ENCODE measurements at regions not wholly inside any gene's neighbourhood (a gene's known extent, or its start where the extent isn't known, plus 50 kb on each side); places are given as distances from the start of the nearest gene placed in this dataset.

- peaks cover 18% of the 10 kb centered on the region for H3K9me3 Mint-ChIP-seq
- H3K4me1 Mint-ChIP-seq = no peaks in the 10 kb centered on the region
- no peak overlapping the region for H3K4me3 Mint-ChIP-seq
- DNase-seq (no peak), ATAC-seq (ENCODE audit: low read depth) (no peak)
- POLR2A ChIA-PET = no interaction called here
- no peaks in the 10 kb centered on the region for H3K27me3 Mint-ChIP-seq
- no peak overlapping the region for H3K27ac Mint-ChIP-seq
- H3K36me3 Mint-ChIP-seq = peaks cover 2% of the 10 kb centered on the region
Measured at GRCh38 chr16:62717026-62717425, 680.8 kb upstream of the CDH8 start.

DNA sequence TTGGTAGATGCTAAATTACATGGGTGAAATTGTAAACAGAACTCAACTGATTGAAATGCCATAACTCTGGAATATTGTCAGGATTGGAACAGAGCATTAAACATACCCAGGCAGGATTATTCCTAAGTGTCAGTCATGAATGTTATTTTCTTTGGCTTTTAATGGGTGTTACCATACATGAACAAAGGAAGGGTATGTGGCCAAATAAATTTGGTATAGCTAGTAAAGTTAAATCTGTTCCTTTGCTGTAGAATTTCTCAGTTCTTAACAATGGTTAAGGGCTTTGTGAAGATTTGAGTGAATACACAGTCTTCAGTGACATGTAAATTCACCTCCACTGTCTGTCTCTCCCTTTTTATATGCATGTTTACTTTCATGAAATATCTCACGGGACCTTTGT lies 679.5 kb upstream of the CDH8 start:
- DNase-seq (no peak), ATAC-seq (ENCODE audit: low read depth) (no peak)
- Mint-ChIP-seq H3K27ac (no peak overlapping the region), H3K36me3 (peaks cover 2% of the 10 kb centered on the region), H3K4me1 (no peaks in the 10 kb centered on the region), H3K4me3 (no peak overlapping the region), H3K27me3 (no peaks in the 10 kb centered on the region), H3K9me3 (peaks cover 21% of the 10 kb centered on the region)
- POLR2A ChIA-PET = no interaction called here

- Mint-ChIP-seq H3K36me3 (no peaks in the 10 kb centered on the region), H3K4me1 (no peaks in the 10 kb centered on the region), H3K4me3 (no peak overlapping the region), H3K27me3 (no peaks in the 10 kb centered on the region), H3K27ac (no peak overlapping the region), H3K9me3 (peaks cover 14% of the 10 kb centered on the region)
- POLR2A ChIA-PET = no interaction called here
- DNase-seq = no peak
- ATAC-seq (ENCODE audit: low read depth) = no peak
Measured at GRCh38 chr16:62712566-62712965, 676.3 kb upstream of the CDH8 start.

DNA sequence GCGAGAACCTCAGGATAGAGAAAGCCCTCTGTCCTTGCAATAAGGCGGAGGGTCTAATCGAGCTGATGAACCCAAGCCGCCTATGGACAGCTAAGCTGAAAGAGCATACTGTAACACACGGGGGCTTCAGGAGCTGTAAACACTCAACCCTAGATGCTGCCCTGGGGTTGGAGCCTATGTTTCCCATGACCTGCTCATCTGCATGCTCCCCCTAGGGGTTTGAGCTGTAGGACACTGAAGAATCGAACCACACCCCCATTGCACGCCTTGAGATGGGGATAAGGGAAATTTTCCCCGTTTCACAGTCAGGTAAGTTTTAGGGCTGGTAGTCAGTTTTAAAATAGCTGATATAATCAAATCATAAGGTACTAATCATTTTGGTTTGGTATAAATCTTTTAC lies 675.6 kb upstream of the CDH8 start:
- POLR2A ChIA-PET = no interaction called here
- DNase-seq = no peak
- ATAC-seq (ENCODE audit: low read depth) = no peak
- Mint-ChIP-seq H3K27me3 (no peaks in the 10 kb centered on the region), H3K4me3 (no peak overlapping the region), H3K27ac (no peak overlapping the region), H3K4me1 (no peaks in the 10 kb centered on the region), H3K9me3 (peaks cover 12% of the 10 kb centered on the region), H3K36me3 (no peaks in the 10 kb centered on the region)

DNA sequence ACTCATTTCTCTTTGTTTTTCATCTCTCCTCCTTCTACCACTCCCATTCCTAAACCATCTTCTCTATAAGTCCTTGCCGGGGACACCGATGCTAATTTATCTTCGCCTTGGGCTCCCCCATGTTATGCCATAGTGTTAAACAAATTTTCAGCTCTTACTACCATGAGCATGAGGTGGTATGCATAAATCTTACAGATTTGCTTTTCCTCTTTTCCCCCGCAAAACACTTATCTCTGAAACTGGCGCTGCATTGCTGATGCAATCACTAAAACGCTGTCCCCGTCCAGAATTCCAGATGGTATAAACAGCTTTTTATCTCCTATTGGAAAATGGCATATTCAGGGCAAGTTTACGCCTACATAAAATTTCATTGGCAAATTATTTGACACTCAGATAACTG lies 673.6 kb upstream of the CDH8 start:
- peaks cover 8% of the 10 kb centered on the region for H3K9me3 Mint-ChIP-seq
- H3K36me3 Mint-ChIP-seq = no peaks in the 10 kb centered on the region
- DNase-seq (no peak), ATAC-seq (ENCODE audit: low read depth) (no peak)
- H3K4me1 Mint-ChIP-seq = no peaks in the 10 kb centered on the region
- no peaks in the 10 kb centered on the region for H3K27me3 Mint-ChIP-seq
- H3K4me3 Mint-ChIP-seq = no peak overlapping the region
- H3K27ac Mint-ChIP-seq = no peak overlapping the region
- POLR2A ChIA-PET = no interaction called here

DNA sequence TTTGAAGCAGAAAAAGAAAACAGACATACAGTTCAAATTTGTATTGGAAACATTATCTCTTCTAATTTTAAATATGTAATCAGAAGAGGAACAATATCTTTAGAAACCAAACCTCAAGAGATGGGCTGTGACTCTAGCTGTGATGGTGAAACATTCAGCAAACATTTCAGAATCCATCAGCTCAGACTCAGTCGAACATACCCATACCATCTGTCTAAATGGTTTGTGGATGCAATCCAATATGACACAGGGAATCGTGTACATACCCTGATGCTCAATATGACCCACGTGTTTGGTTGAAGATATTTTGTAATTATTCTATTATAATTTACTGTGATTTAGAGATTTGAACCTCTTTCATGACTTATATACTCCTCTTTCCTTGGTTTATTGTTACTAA lies 665.2 kb upstream of the CDH8 start:
- no peak for ATAC-seq (ENCODE audit: low read depth)
- Mint-ChIP-seq H3K4me3 (no peak overlapping the region), H3K27me3 (no peaks in the 10 kb centered on the region), H3K9me3 (peaks cover 8% of the 10 kb centered on the region), H3K4me1 (no peaks in the 10 kb centered on the region), H3K36me3 (no peaks in the 10 kb centered on the region), H3K27ac (no peak overlapping the region)
- POLR2A ChIA-PET = no interaction called here
- no peak for DNase-seq

- ATAC-seq (ENCODE audit: low read depth) (no peak), DNase-seq (no peak)
- Mint-ChIP-seq H3K27me3 (no peaks in the 10 kb centered on the region), H3K27ac (no peak overlapping the region), H3K4me3 (no peak overlapping the region), H3K4me1 (no peaks in the 10 kb centered on the region), H3K9me3 (peaks cover 10% of the 10 kb centered on the region), H3K36me3 (no peaks in the 10 kb centered on the region)
- POLR2A ChIA-PET = no interaction called here
Measured at GRCh38 chr16:62700426-62701294, 664.4 kb upstream of the CDH8 start.

- Mint-ChIP-seq H3K27ac (no peak overlapping the region), H3K9me3 (peaks cover 19% of the 10 kb centered on the region), H3K4me3 (no peak overlapping the region), H3K4me1 (no peaks in the 10 kb centered on the region), H3K36me3 (no peaks in the 10 kb centered on the region), H3K27me3 (no peaks in the 10 kb centered on the region)
- POLR2A ChIA-PET = no interaction called here
- ATAC-seq (ENCODE audit: low read depth) (no peak), DNase-seq (no peak)
Measured at GRCh38 chr16:62692685-62693084, 656.4 kb upstream of the CDH8 start.

DNA sequence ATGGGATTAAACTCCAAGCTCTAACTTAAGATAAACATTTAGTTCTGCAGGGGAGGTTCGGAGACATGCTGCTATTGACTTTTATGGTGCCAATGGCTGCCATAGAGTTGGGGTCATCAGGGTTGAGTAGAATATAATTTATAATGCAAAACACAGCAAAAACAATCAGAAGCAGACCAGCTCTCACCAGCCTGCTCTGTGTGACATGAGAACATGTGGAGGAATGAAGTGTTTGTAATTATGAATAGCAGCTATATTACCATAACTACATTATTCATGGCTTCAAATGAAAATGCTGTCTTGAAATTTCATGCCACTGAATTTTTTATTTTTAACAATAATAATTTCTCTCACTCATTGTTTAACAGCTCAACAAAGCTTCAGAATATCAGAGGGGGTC lies 645.6 kb upstream of the CDH8 start:
- H3K36me3 Mint-ChIP-seq = no peaks in the 10 kb centered on the region
- POLR2A ChIA-PET = no interaction called here
- H3K27ac Mint-ChIP-seq = no peak overlapping the region
- no peak overlapping the region for H3K4me3 Mint-ChIP-seq
- H3K27me3 Mint-ChIP-seq = no peaks in the 10 kb centered on the region
- DNase-seq (no peak), ATAC-seq (ENCODE audit: low read depth) (no peak)
- H3K9me3 Mint-ChIP-seq = peaks cover 8% of the 10 kb centered on the region
- H3K4me1 Mint-ChIP-seq = no peaks in the 10 kb centered on the region

- H3K36me3 Mint-ChIP-seq = no peaks in the 10 kb centered on the region
- H3K27ac Mint-ChIP-seq = no peak overlapping the region
- DNase-seq = no peak
- H3K9me3 Mint-ChIP-seq = peaks cover 10% of the 10 kb centered on the region
- H3K27me3 Mint-ChIP-seq = no peaks in the 10 kb centered on the region
- H3K4me3 Mint-ChIP-seq = no peak overlapping the region
- H3K4me1 Mint-ChIP-seq = no peaks in the 10 kb centered on the region
- POLR2A ChIA-PET = no interaction called here
- no peak for ATAC-seq (ENCODE audit: low read depth)
Measured at GRCh38 chr16:62678796-62679195, 642.6 kb upstream of the CDH8 start.

GRCh38 chr16:62676306-62676705 lies 640.1 kb upstream of the CDH8 start:
- ATAC-seq (ENCODE audit: low read depth) = no peak
- H3K36me3 Mint-ChIP-seq = no peaks in the 10 kb centered on the region
- H3K4me3 Mint-ChIP-seq = no peak overlapping the region
- H3K4me1 Mint-ChIP-seq = no peaks in the 10 kb centered on the region
- H3K27me3 Mint-ChIP-seq = no peaks in the 10 kb centered on the region
- H3K27ac Mint-ChIP-seq = no peak overlapping the region
- peaks cover 10% of the 10 kb centered on the region for H3K9me3 Mint-ChIP-seq
- no peak for DNase-seq
- POLR2A ChIA-PET = no interaction called here

DNA sequence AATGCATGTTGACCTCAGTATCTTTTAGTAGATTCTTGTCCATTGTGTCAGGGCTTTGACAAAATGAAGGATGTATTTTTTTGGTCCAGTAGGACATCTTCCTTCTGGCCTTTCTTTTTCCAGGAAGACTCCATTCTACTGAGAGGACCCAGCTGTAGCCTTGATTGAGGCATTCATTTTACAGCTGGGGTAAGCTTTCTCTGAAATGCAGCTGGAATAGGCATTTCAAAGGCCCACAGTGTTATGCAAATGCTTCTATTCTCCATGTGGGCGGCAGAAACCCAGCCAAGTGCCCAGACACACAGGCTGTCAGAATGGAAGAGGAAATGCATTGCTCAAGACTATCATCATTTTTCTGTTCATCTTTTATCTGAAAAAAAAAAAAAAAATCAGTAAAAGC lies 629.0 kb upstream of the CDH8 start:
- no peaks in the 10 kb centered on the region for H3K4me1 Mint-ChIP-seq
- H3K4me3 Mint-ChIP-seq = no peak overlapping the region
- no peaks in the 10 kb centered on the region for H3K36me3 Mint-ChIP-seq
- no peak for DNase-seq
- no peak overlapping the region for H3K27ac Mint-ChIP-seq
- POLR2A ChIA-PET = no interaction called here
- no peaks in the 10 kb centered on the region for H3K27me3 Mint-ChIP-seq
- H3K9me3 Mint-ChIP-seq = peaks cover 2% of the 10 kb centered on the region
- no peak for ATAC-seq (ENCODE audit: low read depth)

GRCh38 chr16:62664566-62664965 lies 628.3 kb upstream of the CDH8 start:
- Mint-ChIP-seq H3K27me3 (no peaks in the 10 kb centered on the region), H3K4me1 (no peaks in the 10 kb centered on the region), H3K27ac (no peak overlapping the region), H3K9me3 (peaks cover 2% of the 10 kb centered on the region), H3K4me3 (no peak overlapping the region), H3K36me3 (no peaks in the 10 kb centered on the region)
- no peak for DNase-seq
- ATAC-seq (ENCODE audit: low read depth) = no peak
- POLR2A ChIA-PET = no interaction called here

GRCh38 chr16:62661435-62661834 lies 625.2 kb upstream of the CDH8 start:
- Mint-ChIP-seq H3K9me3 (peaks cover 2% of the 10 kb centered on the region), H3K27me3 (no peaks in the 10 kb centered on the region), H3K4me1 (no peaks in the 10 kb centered on the region), H3K4me3 (no peak overlapping the region), H3K27ac (no peak overlapping the region), H3K36me3 (no peaks in the 10 kb centered on the region)
- POLR2A ChIA-PET = no interaction called here
- ATAC-seq (ENCODE audit: low read depth) (no peak), DNase-seq (no peak)

GRCh38 chr16:62657116-62657515 lies 620.9 kb upstream of the CDH8 start:
- H3K9me3 Mint-ChIP-seq = peaks cover 7% of the 10 kb centered on the region

More at GRCh38 chr16:62657116-62657515, 620.9 kb upstream of the CDH8 start:
- POLR2A ChIA-PET = no interaction called here
- H3K27me3 Mint-ChIP-seq = no peaks in the 10 kb centered on the region
- ATAC-seq (ENCODE audit: low read depth) (no peak), DNase-seq (no peak)
- no peak overlapping the region for H3K27ac Mint-ChIP-seq
- H3K4me1 Mint-ChIP-seq = no peaks in the 10 kb centered on the region
- no peak overlapping the region for H3K4me3 Mint-ChIP-seq
- no peaks in the 10 kb centered on the region for H3K36me3 Mint-ChIP-seq
